Suprapubic skin (tissue), 4 donors: ENCODE measurements at regions not wholly inside any gene's neighbourhood (a gene's known extent, or its start where the extent isn't known, plus 50 kb on each side); places are given as distances from the start of the nearest gene placed in this dataset.

ENCODE experiments used
- DNase-seq, 2 donors: peaks; one replicate each; pipeline ENCODE4 v3.0.0-alpha.2; 2019; ENCODE audit warnings: low spot score in 2 of 2
- H3K27ac ChIP-seq: fragments of 200-600 bp; sonication (generic); one replicate; pipeline ENCODE4 v1.5.1; 2019
- H3K27me3 ChIP-seq: fragments of 200-600 bp; sonication (generic); one replicate; pipeline ENCODE4 v1.5.1; 2019
- H3K36me3 ChIP-seq: fragments of 200-600 bp; sonication (generic); one replicate; pipeline ENCODE4 v1.5.1; 2019
- H3K4me1 ChIP-seq: fragments of 200-600 bp; sonication (generic); one replicate; pipeline ENCODE4 v1.5.1; 2019
- H3K4me3 ChIP-seq: fragments of 200-600 bp; sonication (generic); one replicate; pipeline ENCODE4 v1.5.1; 2019; ENCODE audit warnings: mild to moderate bottlenecking
- H3K9me3 ChIP-seq: fragments of 200-600 bp; sonication (generic); one replicate; pipeline ENCODE4 v1.5.1; 2019
- EP300 ChIP-seq: sonication (generic); formaldehyde crosslinking; IDR thresholded peaks from one replicate; pipeline ENCODE4 v1.6.1; 2017; ENCODE audit warnings: antibody characterized with exemption
- POLR2A ChIP-seq, 2 donors: fragments of 450-650 bp; IDR thresholded peaks; one replicate each; pipeline ENCODE4 v1.6.1; 2017; ENCODE audit warnings: antibody characterized with exemption in 2 of 2, mild to moderate bottlenecking in 2 of 2, moderate library complexity in 2 of 2
- POLR2AphosphoS5 ChIP-seq, 3 donors: sonication (generic); formaldehyde crosslinking; IDR thresholded peaks; one replicate each; pipeline ENCODE4 v1.6.1; 2017; ENCODE audit warnings: antibody characterized with exemption in 3 of 3
- WGBS: methylation state at CpG from one replicate; pipeline ENCODE4 v1.1.5; 2018; 5-methylcytosine and 5-hydroxymethylcytosine counted together
- TF ChIP-seq, protein P1 (sequence below), 2 donors: fragments of 200-600 bp in 1 of 2; fragments of 450-650 bp in 1 of 2; sonication (generic) in 1 of 2; IDR thresholded peaks; one replicate each; pipeline ENCODE4 v1.5.1; 2016 to 2019; ENCODE audit warnings: antibody characterized with exemption in 2 of 2, mild to moderate bottlenecking in 1 of 2, moderate library complexity in 1 of 2

DNA sequence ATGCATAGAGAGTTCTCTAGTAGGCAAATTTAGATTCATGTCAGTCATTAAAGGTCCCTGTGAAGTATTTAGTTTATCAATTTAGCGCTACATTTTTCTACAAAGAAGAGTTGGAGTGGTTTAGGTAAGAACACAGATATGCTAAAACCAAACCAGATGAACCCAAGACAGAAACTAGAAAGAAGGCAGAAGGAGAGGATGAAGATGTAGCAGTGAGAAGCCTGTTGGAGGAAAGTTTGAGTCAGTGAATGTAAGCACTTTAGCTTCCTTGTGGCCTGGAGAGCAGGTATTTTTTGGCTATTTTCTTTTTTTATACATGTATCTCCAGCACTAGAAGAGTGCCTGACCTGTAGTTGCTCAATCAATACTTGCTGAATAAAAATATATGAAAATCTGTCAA is 223.7 kb downstream of the KCNRG start:
- H3K27ac ChIP-seq = no peak overlapping the region
- no peaks in the 10 kb centered on the region for H3K9me3 ChIP-seq
- no peaks in the 10 kb centered on the region for H3K27me3 ChIP-seq
- no peak for DNase-seq
- no peaks in the 10 kb centered on the region for H3K36me3 ChIP-seq
- H3K4me1 ChIP-seq = no peaks in the 10 kb centered on the region
- no peak overlapping the region for H3K4me3 ChIP-seq
- no peak for TF ChIP-seq POLR2AphosphoS5 (IDR thresholded peaks at IDR 0.05)
- TF ChIP-seq POLR2A (IDR thresholded peaks at IDR 0.05) = no peak
- TF ChIP-seq, protein P1, sequence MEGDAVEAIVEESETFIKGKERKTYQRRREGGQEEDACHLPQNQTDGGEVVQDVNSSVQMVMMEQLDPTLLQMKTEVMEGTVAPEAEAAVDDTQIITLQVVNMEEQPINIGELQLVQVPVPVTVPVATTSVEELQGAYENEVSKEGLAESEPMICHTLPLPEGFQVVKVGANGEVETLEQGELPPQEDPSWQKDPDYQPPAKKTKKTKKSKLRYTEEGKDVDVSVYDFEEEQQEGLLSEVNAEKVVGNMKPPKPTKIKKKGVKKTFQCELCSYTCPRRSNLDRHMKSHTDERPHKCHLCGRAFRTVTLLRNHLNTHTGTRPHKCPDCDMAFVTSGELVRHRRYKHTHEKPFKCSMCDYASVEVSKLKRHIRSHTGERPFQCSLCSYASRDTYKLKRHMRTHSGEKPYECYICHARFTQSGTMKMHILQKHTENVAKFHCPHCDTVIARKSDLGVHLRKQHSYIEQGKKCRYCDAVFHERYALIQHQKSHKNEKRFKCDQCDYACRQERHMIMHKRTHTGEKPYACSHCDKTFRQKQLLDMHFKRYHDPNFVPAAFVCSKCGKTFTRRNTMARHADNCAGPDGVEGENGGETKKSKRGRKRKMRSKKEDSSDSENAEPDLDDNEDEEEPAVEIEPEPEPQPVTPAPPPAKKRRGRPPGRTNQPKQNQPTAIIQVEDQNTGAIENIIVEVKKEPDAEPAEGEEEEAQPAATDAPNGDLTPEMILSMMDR (IDR thresholded peaks at IDR 0.05) = no peak
- TF ChIP-seq EP300 = no peak
- WGBS = 100% methylated on average over 1 of the region's 1 CpG

- H3K36me3 ChIP-seq = no peaks in the 10 kb centered on the region
- WGBS = 89% methylated on average over 4 of the region's 4 CpGs
- no peak overlapping the region for H3K27ac ChIP-seq
- H3K4me1 ChIP-seq = no peaks in the 10 kb centered on the region
- H3K27me3 ChIP-seq = no peaks in the 10 kb centered on the region
- no peak overlapping the region for H3K4me3 ChIP-seq
- H3K9me3 ChIP-seq = no peaks in the 10 kb centered on the region
- no peak for TF ChIP-seq POLR2AphosphoS5 (IDR thresholded peaks at IDR 0.05)
- TF ChIP-seq POLR2A (IDR thresholded peaks at IDR 0.05) = no peak
- TF ChIP-seq, protein P1 (IDR thresholded peaks at IDR 0.05) = no peak
- no peak for TF ChIP-seq EP300
- DNase-seq = no peak
Observed at GRCh38 chr13:50241479-50241878, 226.2 kb downstream of the KCNRG start.

DNA sequence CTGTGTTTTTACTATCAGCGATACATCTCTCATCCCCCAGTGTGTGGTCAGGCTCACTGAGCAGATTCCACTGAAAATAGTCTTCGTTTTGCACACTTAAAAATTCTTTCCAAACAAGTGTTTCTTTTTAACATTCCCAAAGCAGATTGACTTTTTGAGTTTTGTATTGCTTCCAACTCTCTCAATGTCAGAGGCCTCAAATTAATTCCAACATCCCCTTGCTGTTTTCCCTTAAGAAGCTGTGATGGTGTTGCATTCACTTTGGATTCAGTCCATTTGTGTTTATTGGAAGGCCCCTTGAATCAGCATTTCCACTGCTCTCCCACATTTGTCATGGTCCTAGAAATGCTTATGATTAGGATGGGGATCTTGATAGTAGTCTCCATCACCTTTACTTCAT is 228.7 kb downstream of the KCNRG start:
- no peak overlapping the region for H3K27ac ChIP-seq
- no peaks in the 10 kb centered on the region for H3K9me3 ChIP-seq
- no peaks in the 10 kb centered on the region for H3K4me1 ChIP-seq
- no peak overlapping the region for H3K4me3 ChIP-seq
- no peaks in the 10 kb centered on the region for H3K27me3 ChIP-seq
- no peaks in the 10 kb centered on the region for H3K36me3 ChIP-seq
- TF ChIP-seq POLR2A (IDR thresholded peaks at IDR 0.05) (no peak), EP300 (no peak), POLR2AphosphoS5 (IDR thresholded peaks at IDR 0.05) (no peak)
- TF ChIP-seq, protein P1 (IDR thresholded peaks at IDR 0.05) = no peak
- whole genome bisulfite sequencing = 74% methylated on average over 2 of the region's 2 CpGs
- DNase-seq = no peak

DNA sequence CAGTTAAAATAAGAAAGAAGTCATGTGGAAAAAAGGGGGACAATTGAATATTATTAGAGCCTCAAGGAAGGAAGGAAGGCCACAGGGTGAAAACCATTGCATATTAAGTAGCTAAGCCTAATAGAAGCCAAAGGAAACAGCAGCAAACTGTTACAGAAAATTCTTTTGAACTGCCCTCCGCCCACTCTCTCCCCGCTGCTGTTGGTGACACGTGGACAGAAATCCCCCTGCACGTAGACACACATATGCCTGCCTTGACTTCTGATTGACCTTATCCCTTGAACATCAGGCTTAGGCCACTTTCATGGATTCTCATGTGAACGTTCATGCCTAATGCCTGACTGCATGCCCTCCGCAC is 229.1 kb downstream of the KCNRG start:
- no peak for DNase-seq
- Histone ChIP-seq H3K4me1 (no peaks in the 10 kb centered on the region), H3K9me3 (no peaks in the 10 kb centered on the region), H3K27ac (no peak overlapping the region), H3K36me3 (no peaks in the 10 kb centered on the region), H3K4me3 (no peak overlapping the region), H3K27me3 (no peaks in the 10 kb centered on the region)
- WGBS = 75% methylated on average over 6 of the region's 6 CpGs
- TF ChIP-seq, protein P1 (IDR thresholded peaks at IDR 0.05) = no peak
- TF ChIP-seq EP300 (no peak), POLR2A (IDR thresholded peaks at IDR 0.05) (no peak), POLR2AphosphoS5 (IDR thresholded peaks at IDR 0.05) (no peak)

GRCh38 chr13:50244713-50245574 is 229.7 kb downstream of the KCNRG start:
- TF ChIP-seq POLR2AphosphoS5 (IDR thresholded peaks at IDR 0.05) (no peak), EP300 (no peak), POLR2A (IDR thresholded peaks at IDR 0.05) (no peak)
- TF ChIP-seq, protein P1 (IDR thresholded peaks at IDR 0.05) = no peak
- WGBS = 82% methylated on average over 7 of the region's 7 CpGs
- no peak overlapping the region for H3K27ac ChIP-seq
- no peaks in the 10 kb centered on the region for H3K36me3 ChIP-seq
- DNase-seq = no peak
- no peak overlapping the region for H3K4me3 ChIP-seq
- no peaks in the 10 kb centered on the region for H3K9me3 ChIP-seq
- H3K4me1 ChIP-seq = no peaks in the 10 kb centered on the region
- H3K27me3 ChIP-seq = no peaks in the 10 kb centered on the region
